OCI-LY7 (cell line): ENCODE measurements at regions not wholly inside any gene's neighbourhood (a gene's known extent, or its start where the extent isn't known, plus 50 kb on each side); places are given as distances from the start of the nearest gene placed in this dataset.

Experiments
- BruUV-seq: library from RNA; stranded (reverse); fragments of 400-500 nt; replicated peaks from 2 replicates; lab custom pipeline; 2021; lab: Mats Ljungman, UMichigan
- CTCF ChIA-PET: fragments of 300-600 bp; sonication (Branson Sonifier 250); formaldehyde crosslinking; loops from one replicate; lab custom pipeline; 2022; ENCODE audit warnings: antibody characterized with exemption; ENCODE audit not compliant: unreplicated experiment; lab: Charles Lee
- POLR2A ChIA-PET: fragments of 300-600 bp; sonication (Branson Sonifier 250); formaldehyde crosslinking; loops from one replicate; lab custom pipeline; 2022; ENCODE audit warnings: antibody characterized with exemption; lab: Charles Lee
- DNase-seq: peaks from one replicate; pipeline ENCODE4 v3.0.0-alpha.2; 2015; ENCODE audit warnings: low spot score
- H2AFZ ChIP-seq: fragments of 200-600 bp; sonication (generic), shearing (Covaris generic); 2 replicates; pipeline ENCODE4 v1.6.1; 2014; ENCODE audit warnings: mild to moderate bottlenecking, antibody characterized with exemption, low read length, moderate library complexity
- H3K27ac ChIP-seq: fragments of 200-600 bp; sonication (generic); 2 replicates; pipeline ENCODE4 v1.5.1; 2014; ENCODE audit warnings: mixed run types, low read depth, mild to moderate bottlenecking, moderate library complexity, low read length, inconsistent platforms; ENCODE audit not compliant: poor library complexity, severe bottlenecking
- H3K36me3 ChIP-seq: fragments of 200-600 bp; sonication (generic); 2 replicates; pipeline ENCODE4 v1.6.1; 2014; ENCODE audit warnings: mild to moderate bottlenecking, antibody characterized with exemption, low read length, moderate library complexity, mixed read lengths; ENCODE audit not compliant: insufficient read depth
- H3K4me1 ChIP-seq: fragments of 200-600 bp; sonication (generic); 2 replicates; pipeline ENCODE4 v1.5.1; 2014; ENCODE audit warnings: mild to moderate bottlenecking, low read length; ENCODE audit not compliant: insufficient read depth, poor library complexity, severe bottlenecking
- H3K4me2 ChIP-seq: fragments of 200-600 bp; sonication (generic); 2 replicates; pipeline ENCODE4 v1.6.1; 2014; ENCODE audit warnings: mild to moderate bottlenecking, low read length
- H3K4me3 ChIP-seq: fragments of 200-600 bp; sonication (generic); 2 replicates; pipeline ENCODE4 v1.5.1; 2014; ENCODE audit warnings: mild to moderate bottlenecking, low read depth, low read length; ENCODE audit not compliant: poor library complexity, severe bottlenecking
- H3K79me2 ChIP-seq: fragments of 200-600 bp; sonication (generic); 2 replicates; pipeline ENCODE4 v1.6.1; 2016; ENCODE audit warnings: low read depth, mild to moderate bottlenecking, low read length, moderate library complexity, mixed read lengths; ENCODE audit not compliant: insufficient read depth
- H3K9me2 ChIP-seq: fragments of 200-600 bp; sonication (generic); 2 replicates; pipeline ENCODE4 v1.6.1; 2016; ENCODE audit warnings: mild to moderate bottlenecking, low read length, mixed read lengths; ENCODE audit not compliant: insufficient read depth
- H3K9me3 ChIP-seq: fragments of 200-600 bp; sonication (generic); 2 replicates; pipeline ENCODE4 v1.6.1; 2014; ENCODE audit warnings: mild to moderate bottlenecking, mixed run types, low read length, mixed read lengths
- H4K20me1 ChIP-seq: fragments of 200-600 bp; sonication (generic); 2 replicates; pipeline ENCODE4 v1.6.1; 2014; ENCODE audit warnings: mild to moderate bottlenecking, antibody characterized with exemption, low read length, moderate library complexity, mixed read lengths; ENCODE audit not compliant: insufficient read depth
- CTCF ChIP-seq: fragments of 200-600 bp; sonication (generic); conservative IDR thresholded peaks from 2 replicates; pipeline ENCODE4 v1.5.1; 2014; ENCODE audit warnings: mild to moderate bottlenecking, antibody characterized with exemption, low read length, moderate library complexity, mixed read lengths
- EZH2phosphoT487 ChIP-seq: fragments of 200-600 bp; sonication (generic); IDR thresholded peaks from 2 replicates; pipeline ENCODE4 v1.6.1; 2018; ENCODE audit warnings: low read depth, borderline replicate concordance, mild to moderate bottlenecking, mixed run types, antibody characterized with exemption, low read length, moderate library complexity, mixed read lengths
- intact Hi-C: fragments of 100-400 bp; cut with micrococcal nuclease; formaldehyde crosslinking; loops from one replicate; pipeline ENCODE4 v1.10.0; 2022; ENCODE audit not compliant: unreplicated experiment

- Histone ChIP-seq H2AFZ (no peak overlapping the region), H4K20me1 (no peaks in the 10 kb centered on the region), H3K4me1 (no peaks in the 10 kb centered on the region), H3K9me3 (no peaks in the 10 kb centered on the region), H3K79me2 (no peaks in the 10 kb centered on the region), H3K4me3 (no peak overlapping the region), H3K36me3 (no peaks in the 10 kb centered on the region), H3K27ac (no peak overlapping the region), H3K4me2 (no peak overlapping the region), H3K9me2 (no peaks in the 10 kb centered on the region)
- ChIA-PET POLR2A (no interaction called here), CTCF (no interaction called here)
- TF ChIP-seq CTCF (no peak), EZH2phosphoT487 (no peak)
- intact Hi-C loops = no loop called here
- BruUV-seq = no TSS peak
- DNase-seq = no peak
Observed at GRCh38 chr5:2187687-2188086, 305.0 kb upstream of the IRX4 start.

- Histone ChIP-seq H3K36me3 (no peaks in the 10 kb centered on the region), H3K27ac (no peak overlapping the region), H3K4me1 (no peaks in the 10 kb centered on the region), H3K79me2 (no peaks in the 10 kb centered on the region), H4K20me1 (no peaks in the 10 kb centered on the region), H3K9me2 (no peaks in the 10 kb centered on the region), H3K4me2 (no peak overlapping the region), H3K9me3 (no peaks in the 10 kb centered on the region), H2AFZ (no peak overlapping the region), H3K4me3 (no peak overlapping the region)
- ChIA-PET CTCF (no interaction called here), POLR2A (no interaction called here)
- BruUV-seq = no TSS peak
- no peak for DNase-seq
- intact Hi-C loops = no loop called here
- TF ChIP-seq CTCF (no peak), EZH2phosphoT487 (no peak)
Observed at GRCh38 chr5:2187156-2187555, 304.4 kb upstream of the IRX4 start.

- intact Hi-C loops = no loop called here
- TF ChIP-seq CTCF (no peak), EZH2phosphoT487 (no peak)
- ChIA-PET POLR2A (no interaction called here), CTCF (no interaction called here)
- no peaks in the 10 kb centered on the region for H3K79me2 ChIP-seq
- H3K4me3 ChIP-seq = no peak overlapping the region
- no peak overlapping the region for H3K4me2 ChIP-seq
- no peaks in the 10 kb centered on the region for H3K4me1 ChIP-seq
- H4K20me1 ChIP-seq = no peaks in the 10 kb centered on the region
- H3K9me2 ChIP-seq = no peaks in the 10 kb centered on the region
- no peaks in the 10 kb centered on the region for H3K36me3 ChIP-seq
- no peak overlapping the region for H3K27ac ChIP-seq
- BruUV-seq = no TSS peak
- no peak for DNase-seq
- no peak overlapping the region for H2AFZ ChIP-seq
- H3K9me3 ChIP-seq = no peaks in the 10 kb centered on the region
Observed at GRCh38 chr5:2186472-2187015, 303.8 kb upstream of the IRX4 start.
